HEK293T (cell line): ENCODE measurements at regions not wholly inside any gene's neighbourhood (a gene's known extent, or its start where the extent isn't known, plus 50 kb on each side); places are given as distances from the start of the nearest gene placed in this dataset.

Experiments used
- CTCF ChIA-PET: fragments of 350-600 bp; formaldehyde crosslinking; extraction: SDS; loops from one replicate; lab custom pipeline; 2021; ENCODE audit warnings: antibody characterized with exemption, inconsistent platforms; lab: Yijun Ruan, JAX
- POLR2A ChIA-PET: fragments of 350-600 bp; formaldehyde crosslinking; extraction: SDS; loops from one replicate; lab custom pipeline; 2020; ENCODE audit warnings: antibody characterized with exemption, inconsistent platforms; lab: Yijun Ruan, JAX
- DNase-seq: peaks from one replicate; pipeline ENCODE4 v3.0.0; 2012; ENCODE audit warnings: mixed read lengths; ENCODE audit errors: extremely low spot score
- ARNT ChIP-seq: fragments of 450-650 bp; IDR thresholded peaks from 2 replicates; pipeline ENCODE4 v1.6.1; 2017; ENCODE audit warnings: mild to moderate bottlenecking
- BHLHE40 ChIP-seq: fragments of 450-650 bp; IDR thresholded peaks from 2 replicates; pipeline ENCODE4 v1.6.1; 2016; ENCODE audit warnings: mild to moderate bottlenecking, moderate library complexity, borderline replicate concordance
- CTBP1 ChIP-seq: fragments of 450-650 bp; IDR thresholded peaks from 2 replicates; pipeline ENCODE4 v1.6.1; 2016; ENCODE audit warnings: borderline replicate concordance
- ELF4 ChIP-seq: fragments of 450-650 bp; IDR thresholded peaks from 2 replicates; pipeline ENCODE4 v1.6.1; 2017; ENCODE audit warnings: antibody characterized with exemption
- FOXA1 ChIP-seq: fragments of 450-650 bp; IDR thresholded peaks from 2 replicates; pipeline ENCODE4 v1.6.1; 2016; ENCODE audit warnings: mild to moderate bottlenecking
- FOXK2 ChIP-seq: fragments of 450-650 bp; IDR thresholded peaks from 2 replicates; pipeline ENCODE4 v1.6.1; 2016; ENCODE audit warnings: mild to moderate bottlenecking
- FOXM1 ChIP-seq: fragments of 450-650 bp; IDR thresholded peaks from 2 replicates; pipeline ENCODE4 v1.6.1; 2017; ENCODE audit warnings: mild to moderate bottlenecking, borderline replicate concordance
- HDGF ChIP-seq: fragments of 450-650 bp; IDR thresholded peaks from 2 replicates; pipeline ENCODE4 v1.6.1; 2017; ENCODE audit warnings: antibody characterized with exemption, borderline replicate concordance
- L3MBTL2 ChIP-seq: fragments of 450-650 bp; conservative IDR thresholded peaks from 2 replicates; pipeline ENCODE4 v1.6.1; 2016; ENCODE audit warnings: mild to moderate bottlenecking
- LEF1 ChIP-seq: fragments of 450-650 bp; IDR thresholded peaks from 2 replicates; pipeline ENCODE4 v1.6.1; 2017; ENCODE audit warnings: mild to moderate bottlenecking, borderline replicate concordance
- NFRKB ChIP-seq: fragments of 450-650 bp; IDR thresholded peaks from 2 replicates; pipeline ENCODE4 v1.6.1; 2016; ENCODE audit warnings: mild to moderate bottlenecking, moderate library complexity
- SP1 ChIP-seq: fragments of 450-650 bp; IDR thresholded peaks from 2 replicates; pipeline ENCODE4 v1.6.1; 2017
- SUZ12 ChIP-seq: fragments of 450-650 bp; IDR thresholded peaks from 2 replicates; pipeline ENCODE4 v1.6.1; 2016; ENCODE audit warnings: mild to moderate bottlenecking
- TARDBP ChIP-seq: fragments of 450-650 bp; IDR thresholded peaks from 2 replicates; pipeline ENCODE4 v1.6.1; 2016
- ZNF384 ChIP-seq: fragments of 450-650 bp; IDR thresholded peaks from 2 replicates; pipeline ENCODE4 v1.6.1; 2016
- TF ChIP-seq, protein P1 (sequence below): fragments of 450-650 bp; IDR thresholded peaks from 2 replicates; pipeline ENCODE4 v1.6.1; 2016

DNA sequence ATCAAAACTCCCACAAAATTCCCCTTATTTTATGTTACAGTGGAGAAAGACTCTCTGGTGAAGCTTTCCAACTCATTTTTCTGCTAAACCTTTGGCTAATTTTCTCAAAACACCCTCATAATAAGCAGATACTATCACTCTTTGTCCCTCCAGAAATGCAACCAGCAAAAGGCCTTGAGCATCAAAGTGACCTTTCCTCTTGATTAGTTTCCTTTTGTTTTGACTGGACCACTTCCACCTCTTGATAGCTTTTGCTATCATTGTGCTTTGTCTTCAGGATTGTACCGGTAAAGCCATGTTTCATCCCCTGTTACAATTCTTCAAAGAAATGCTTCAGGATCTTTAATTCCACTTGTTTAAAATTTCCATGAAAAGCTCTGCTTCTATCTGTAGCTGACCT lies 115.1 kb upstream of the SLC13A1 start:
- POLR2A ChIA-PET: no interaction called here
- no peak for DNase-seq
- TF ChIP-seq ARNT: no peak
- no peak for TF ChIP-seq BHLHE40
- TF ChIP-seq FOXM1: no peak
- no peak for TF ChIP-seq ELF4
- no peak for TF ChIP-seq TARDBP
- TF ChIP-seq NFRKB: no peak
- TF ChIP-seq SP1: no peak
- TF ChIP-seq L3MBTL2: no peak
- TF ChIP-seq FOXA1: no peak
- no peak for TF ChIP-seq FOXK2
- TF ChIP-seq CTBP1: no peak
- TF ChIP-seq HDGF: no peak
- CTCF ChIA-PET: interaction anchor here (0.7 kb wide), 1 partner anchor 545 kb away, joined by 3 read pairs; no protein-coding TSS in a partner anchor

DNA sequence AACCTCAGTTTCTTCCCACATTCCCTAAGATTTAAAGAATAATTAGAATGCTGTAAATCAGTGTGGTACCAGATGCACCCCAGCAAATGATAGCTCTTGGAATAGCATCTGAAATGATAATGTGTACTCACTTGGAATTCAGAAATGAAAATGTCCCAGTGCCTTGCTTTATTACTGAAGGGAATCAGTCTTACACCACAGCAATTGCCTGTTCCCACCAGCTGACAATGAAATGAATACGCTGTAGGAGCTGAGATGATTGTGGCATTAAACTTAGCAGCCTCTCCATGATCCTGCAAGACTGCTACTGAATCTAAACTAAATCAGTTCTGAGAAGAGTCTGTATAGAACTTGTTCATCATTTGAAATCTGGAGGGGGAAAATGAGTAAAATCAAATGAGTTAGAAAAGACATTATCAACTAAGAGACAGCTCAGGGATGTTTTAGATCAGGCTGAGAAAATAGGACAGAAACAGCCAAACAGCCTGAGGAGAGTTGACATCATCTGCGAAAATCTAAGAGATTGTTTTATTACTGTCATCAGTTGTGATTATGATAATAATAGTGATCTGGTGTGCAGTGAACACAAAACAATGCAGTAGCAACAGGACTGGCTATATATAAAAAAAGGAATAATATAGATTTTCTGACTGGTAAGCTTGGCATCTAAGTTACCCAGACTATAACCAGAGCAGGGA lies 108.6 kb upstream of the SLC13A1 start:
- POLR2A ChIA-PET: no interaction called here
- CTCF ChIA-PET: no interaction called here
- DNase-seq: no peak
- TF ChIP-seq FOXK2 (no peak), ZNF384 (no peak), NFRKB (no peak), LEF1 (no peak), ARNT (no peak), L3MBTL2 (no peak), BHLHE40 (no peak), SUZ12 (no peak), ELF4 (no peak), TARDBP (no peak), FOXM1 (no peak)

- no peak for DNase-seq
- TF ChIP-seq LEF1 (no peak), ZNF384 (no peak), BHLHE40 (no peak), SUZ12 (no peak), SP1 (no peak), ELF4 (no peak), NFRKB (no peak), FOXA1 (no peak), TARDBP (no peak)
- TF ChIP-seq, protein P1, sequence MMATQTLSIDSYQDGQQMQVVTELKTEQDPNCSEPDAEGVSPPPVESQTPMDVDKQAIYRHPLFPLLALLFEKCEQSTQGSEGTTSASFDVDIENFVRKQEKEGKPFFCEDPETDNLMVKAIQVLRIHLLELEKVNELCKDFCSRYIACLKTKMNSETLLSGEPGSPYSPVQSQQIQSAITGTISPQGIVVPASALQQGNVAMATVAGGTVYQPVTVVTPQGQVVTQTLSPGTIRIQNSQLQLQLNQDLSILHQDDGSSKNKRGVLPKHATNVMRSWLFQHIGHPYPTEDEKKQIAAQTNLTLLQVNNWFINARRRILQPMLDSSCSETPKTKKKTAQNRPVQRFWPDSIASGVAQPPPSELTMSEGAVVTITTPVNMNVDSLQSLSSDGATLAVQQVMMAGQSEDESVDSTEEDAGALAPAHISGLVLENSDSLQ: no peak
- POLR2A ChIA-PET: no interaction called here
- CTCF ChIA-PET: no interaction called here
These were observed 106.1 kb upstream of the SLC13A1 start for GRCh38 chr7:123305840-123306375.

DNA sequence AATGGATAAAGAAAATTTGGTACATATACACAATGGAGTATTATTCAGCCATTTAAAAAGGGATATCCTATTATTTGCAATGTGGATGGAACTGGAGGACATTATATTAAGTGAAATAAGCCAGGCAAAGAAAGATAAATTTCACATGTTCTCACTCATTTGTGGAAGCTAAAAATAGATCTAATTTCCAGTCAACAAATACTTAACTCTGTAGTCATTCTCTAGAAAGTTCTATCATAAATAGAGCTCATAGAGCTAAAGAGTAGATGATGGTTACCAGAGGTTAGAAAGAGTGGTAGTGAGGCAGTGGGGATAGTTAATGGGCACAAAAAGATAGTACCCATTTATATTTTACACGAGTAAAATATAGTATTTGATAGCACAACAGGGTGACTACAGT lies 104.2 kb upstream of the SLC13A1 start:
- ChIA-PET POLR2A (no interaction called here), CTCF (no interaction called here)
- DNase-seq: no peak
- TF ChIP-seq FOXM1 (no peak), LEF1 (no peak), NFRKB (no peak)

GRCh38 chr7:123296965-123297364 lies 97.2 kb upstream of the SLC13A1 start:
- ChIA-PET POLR2A (no interaction called here), CTCF (no interaction called here)
- no peak for DNase-seq
- TF ChIP-seq, protein P1: no peak
- TF ChIP-seq ZNF384: no peak
- TF ChIP-seq FOXK2: no peak
- TF ChIP-seq LEF1: no peak
- TF ChIP-seq NFRKB: no peak
- TF ChIP-seq FOXM1: no peak
- TF ChIP-seq SP1: no peak
- no peak for TF ChIP-seq HDGF
- TF ChIP-seq SUZ12: no peak
- TF ChIP-seq CTBP1: no peak
- no peak for TF ChIP-seq BHLHE40

GRCh38 chr7:123293710-123294109 lies 93.9 kb upstream of the SLC13A1 start:
- no peak for DNase-seq
- TF ChIP-seq ARNT (no peak), L3MBTL2 (no peak), CTBP1 (no peak), ELF4 (no peak), FOXK2 (no peak), LEF1 (no peak), FOXA1 (no peak), FOXM1 (no peak), TARDBP (no peak), NFRKB (no peak), BHLHE40 (no peak), SUZ12 (no peak), HDGF (no peak), SP1 (no peak)
- TF ChIP-seq, protein P1: no peak
- ChIA-PET CTCF (no interaction called here), POLR2A (no interaction called here)
